WTC11 (cell line): ENCODE measurements at regions not wholly inside any gene's neighbourhood (a gene's known extent, or its start where the extent isn't known, plus 50 kb on each side); places are given as distances from the start of the nearest gene placed in this dataset.

Experiments
- ATF1 ChIP-seq: sonication (generic); formaldehyde crosslinking; IDR thresholded peaks from 2 replicates; pipeline ENCODE4 v1.8.1; 2023; ENCODE audit warnings: mild to moderate bottlenecking, moderate library complexity, missing genetic modification reagents
- ATF2 ChIP-seq: sonication (generic); formaldehyde crosslinking; IDR thresholded peaks from 2 replicates; pipeline ENCODE4 v1.8.1; 2022; ENCODE audit warnings: low read depth, missing genetic modification reagents, borderline replicate concordance
- CREM ChIP-seq: sonication (generic); formaldehyde crosslinking; IDR thresholded peaks from 2 replicates; pipeline ENCODE4 v1.8.1; 2022; ENCODE audit warnings: mild to moderate bottlenecking, missing genetic modification reagents, moderate library complexity
- CTCF ChIP-seq: fragments of 200-600 bp; IDR thresholded peaks from 2 replicates; pipeline ENCODE4 v1.8.0; 2022; ENCODE audit warnings: antibody characterized with exemption
- ELF4 ChIP-seq: sonication (generic); formaldehyde crosslinking; IDR thresholded peaks from 2 replicates; pipeline ENCODE4 v1.8.1; 2022; ENCODE audit warnings: low read depth, mild to moderate bottlenecking, moderate library complexity, missing genetic modification reagents
- GRHL2 ChIP-seq: fragments of 250-450 bp; sonication (Bioruptor Pico); IDR thresholded peaks from 2 replicates; pipeline ENCODE4 v1.8.0; 2022; ENCODE audit warnings: mild to moderate bottlenecking, moderate library complexity; ENCODE audit not compliant: insufficient replicate concordance, severe bottlenecking
- MAX ChIP-seq: sonication (generic); formaldehyde crosslinking; IDR thresholded peaks from 2 replicates; pipeline ENCODE4 v1.8.0; 2022; ENCODE audit warnings: mild to moderate bottlenecking, missing genetic modification reagents
- NFYB ChIP-seq: sonication (generic); formaldehyde crosslinking; conservative IDR thresholded peaks from 2 replicates; pipeline ENCODE4 v1.8.0; 2022; ENCODE audit warnings: low read depth, missing genetic modification reagents
- PRRX2 ChIP-seq: fragments of 250-450 bp; sonication (Bioruptor Pico); IDR thresholded peaks from 2 replicates; pipeline ENCODE4 v1.8.0; 2021; ENCODE audit warnings: mild to moderate bottlenecking
- RELA ChIP-seq: sonication (generic); formaldehyde crosslinking; IDR thresholded peaks from 2 replicates; pipeline ENCODE4 v1.8.1; 2022; ENCODE audit warnings: missing genetic modification reagents, mild to moderate bottlenecking, borderline replicate concordance
- USF2 ChIP-seq: sonication (generic); formaldehyde crosslinking; IDR thresholded peaks from 2 replicates; pipeline ENCODE4 v1.8.1; 2023; ENCODE audit warnings: mild to moderate bottlenecking, missing genetic modification reagents, moderate library complexity
- ZBTB43 ChIP-seq: sonication (generic); formaldehyde crosslinking; IDR thresholded peaks from 2 replicates; pipeline ENCODE4 v1.8.1; 2023; ENCODE audit warnings: mild to moderate bottlenecking, missing genetic modification reagents
- ZNF317 ChIP-seq: sonication (generic); formaldehyde crosslinking; IDR thresholded peaks from 2 replicates; pipeline ENCODE4 v1.8.1; 2023; ENCODE audit warnings: low read depth, mild to moderate bottlenecking, moderate library complexity, missing genetic modification reagents, borderline replicate concordance
- ZNF512 ChIP-seq: sonication (generic); formaldehyde crosslinking; IDR thresholded peaks from 2 replicates; pipeline ENCODE4 v1.8.1; 2022; ENCODE audit warnings: missing genetic modification reagents, borderline replicate concordance

GRCh38 chr11:109960831-109961230 lies 132.4 kb upstream of the ZC3H12C start:
- TF ChIP-seq ZNF512 (CRISPR knock-in tag) (no peak), CTCF (no peak), CREM (no peak), ZNF317 (CRISPR knock-in tag) (no peak), ATF2 (CRISPR knock-in tag) (no peak), NFYB (CRISPR knock-in tag) (no peak), MAX (CRISPR knock-in tag) (no peak), ATF1 (CRISPR knock-in tag) (no peak), ELF4 (CRISPR knock-in tag) (no peak), RELA (CRISPR knock-in tag) (no peak), PRRX2 (CRISPR knock-in tag) (no peak), USF2 (CRISPR knock-in tag) (no peak), GRHL2 (CRISPR knock-in tag) (no peak), ZBTB43 (CRISPR knock-in tag) (no peak)
